Muscle of back (tissue), 3 donors: ENCODE measurements at regions not wholly inside any gene's neighbourhood (a gene's known extent, or its start where the extent isn't known, plus 50 kb on each side); places are given as distances from the start of the nearest gene placed in this dataset.

ENCODE experiments used
- DNase-seq, 3 donors: peaks; one replicate each; pipeline versions ENCODE4 v3.0.0 to v3.0.0-alpha.2; 2013

DNA sequence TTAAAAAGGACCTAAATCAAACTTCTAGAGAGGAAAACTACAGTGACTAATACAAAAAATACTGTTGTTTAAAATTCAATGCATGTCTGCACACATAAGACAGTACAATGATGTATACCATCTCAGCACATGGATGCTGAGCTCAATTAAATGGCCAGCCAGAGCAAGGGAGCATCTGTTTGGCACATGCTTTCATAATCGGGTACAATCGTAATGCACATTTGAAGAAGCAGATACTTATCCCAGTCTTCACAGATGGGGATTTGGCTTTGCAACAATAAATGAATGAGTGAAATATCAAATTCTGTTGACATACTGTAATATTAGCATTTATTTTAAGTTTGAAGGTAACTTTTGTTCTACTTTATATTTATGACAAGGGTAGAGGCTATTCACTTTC lies 187.8 kb downstream of the CRPPA start:
- DNase-seq, result peak in 1 of 3 donors; percentile 22

DNA sequence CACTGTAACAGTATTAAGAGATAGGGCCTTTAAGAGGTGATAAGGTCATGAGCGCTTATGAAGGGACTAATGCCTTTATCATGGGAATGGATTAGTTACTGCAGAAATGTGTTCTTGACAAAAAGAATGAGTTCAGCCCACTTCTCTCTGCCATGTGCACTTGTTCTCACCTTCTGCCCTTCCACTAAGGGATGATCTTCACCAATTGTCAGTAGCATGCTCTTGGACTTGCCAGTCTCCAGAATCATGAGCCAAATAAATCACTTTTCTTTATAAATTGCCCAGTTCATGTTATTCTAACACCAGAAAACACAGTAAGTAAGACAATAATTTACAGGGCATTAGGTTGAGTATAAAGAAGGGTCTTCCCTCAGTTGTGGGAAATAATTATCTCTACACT lies 189.1 kb downstream of the CRPPA start:
- DNase-seq, result no peak

DNA sequence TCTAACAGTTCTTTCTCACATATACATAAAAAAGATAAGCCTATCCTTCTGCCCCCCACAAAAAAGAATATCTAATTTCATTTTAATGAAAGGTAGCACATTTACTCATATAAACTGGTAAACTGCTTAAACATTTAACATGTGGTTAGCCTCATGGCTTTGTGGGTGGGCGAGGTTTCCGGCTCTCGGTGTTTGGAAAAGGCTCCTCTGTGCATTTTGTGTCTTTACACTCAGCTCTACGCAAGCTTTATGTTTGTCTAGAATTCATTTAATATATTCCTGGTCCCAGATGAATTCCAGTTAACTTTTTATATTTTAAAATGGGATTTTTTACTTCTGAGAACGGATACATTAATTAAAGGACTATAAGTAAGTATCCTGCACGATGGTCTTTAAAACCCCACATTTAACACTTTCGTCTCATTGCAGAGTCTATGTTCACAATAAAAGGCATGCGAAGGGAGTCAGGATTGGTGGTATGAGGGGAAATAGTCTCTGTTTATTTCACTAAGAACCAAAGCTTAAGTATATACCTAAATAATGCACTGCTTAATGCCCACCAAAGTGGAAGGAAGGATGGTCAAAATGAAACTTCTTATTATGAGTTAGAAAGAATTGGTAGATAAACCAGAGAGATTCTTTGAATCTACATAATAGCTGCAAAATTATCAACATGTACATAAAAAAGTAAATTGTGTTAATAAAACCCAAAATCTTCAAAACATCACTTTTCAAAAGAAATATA lies 197.2 kb downstream of the CRPPA start:
- DNase-seq, result no peak

DNA sequence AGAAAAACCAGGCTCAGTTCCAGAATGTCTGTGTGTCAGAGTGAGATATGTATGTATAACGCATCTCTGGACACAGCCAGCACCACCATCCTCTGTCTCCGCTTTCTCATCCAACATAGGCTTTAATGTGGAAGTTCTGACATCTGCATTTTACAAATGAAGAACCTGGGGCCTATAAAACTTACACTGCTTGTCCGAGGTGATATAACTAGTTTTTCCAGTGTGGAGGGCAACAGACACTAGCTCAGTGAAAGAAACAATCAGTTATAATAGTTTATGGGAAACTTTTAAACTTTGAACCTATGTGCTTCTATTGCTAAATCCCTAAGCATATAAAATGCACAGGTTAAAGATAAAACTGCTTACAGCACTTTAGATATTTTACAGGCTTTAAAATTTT lies 208.7 kb downstream of the CRPPA start:
- no peak for DNase-seq

DNA sequence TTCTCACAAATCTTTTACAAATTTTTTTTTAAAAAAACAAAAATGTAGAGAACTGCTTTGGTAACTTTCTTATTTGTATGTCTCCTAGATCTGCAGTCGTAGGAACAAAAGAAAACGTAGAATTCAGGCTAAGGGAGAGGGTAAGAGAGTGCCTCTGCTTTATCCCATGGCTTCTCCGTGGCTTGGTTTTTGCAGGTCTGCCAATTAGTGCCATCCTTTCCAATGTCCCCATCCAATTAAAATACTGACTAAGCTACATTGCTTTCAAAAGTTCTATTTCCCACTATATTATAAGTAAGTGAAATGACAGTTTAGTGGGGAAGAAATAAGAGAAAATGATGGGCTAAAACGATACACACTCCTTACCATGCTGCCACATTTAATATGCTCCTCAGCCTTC lies 209.3 kb downstream of the CRPPA start:
- DNase-seq, result no peak

DNA sequence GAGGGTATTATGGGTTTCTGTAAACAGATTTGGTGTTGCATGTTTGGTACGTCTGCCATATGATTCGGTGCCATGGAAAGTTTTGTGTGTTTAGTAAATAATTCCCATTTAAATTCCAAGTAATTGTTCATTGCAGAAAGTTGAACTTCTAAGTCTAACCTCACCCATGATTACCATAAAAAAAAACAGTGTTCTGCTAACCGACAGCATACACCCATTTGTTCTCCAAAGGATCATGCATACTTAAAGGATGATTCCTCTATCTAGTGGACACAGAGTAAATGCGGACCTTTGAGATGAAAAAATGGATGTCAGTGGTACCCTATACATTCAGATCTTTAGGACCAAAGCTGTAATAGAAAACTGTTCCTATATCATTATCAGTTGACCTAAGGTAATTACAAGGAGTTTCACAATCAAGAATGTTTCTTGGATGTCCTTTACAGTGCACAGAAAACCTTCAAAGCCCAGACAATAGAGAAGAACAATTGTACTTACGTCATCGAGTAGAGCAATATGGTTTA lies 209.9 kb downstream of the CRPPA start:
- no peak for DNase-seq

DNA sequence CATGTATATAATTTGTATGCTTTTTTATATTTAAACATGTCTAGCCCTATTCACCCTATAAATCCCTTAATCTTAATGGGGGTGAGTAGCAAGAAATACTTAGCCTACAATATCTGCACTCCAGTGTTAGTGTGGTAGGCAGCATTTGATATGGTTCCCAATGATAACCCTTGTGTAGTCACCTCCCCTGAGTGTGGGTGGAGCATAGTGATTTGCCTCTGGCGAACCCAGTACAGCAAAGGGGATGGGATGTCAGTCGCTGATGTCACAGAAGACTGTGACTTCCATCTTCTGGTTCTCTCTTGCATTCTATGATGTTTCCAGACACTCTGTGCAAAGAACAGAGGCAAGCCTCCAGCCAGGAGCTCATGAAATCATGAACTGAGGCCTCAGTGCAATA lies 211.2 kb downstream of the CRPPA start:
- DNase-seq, result no peak

DNA sequence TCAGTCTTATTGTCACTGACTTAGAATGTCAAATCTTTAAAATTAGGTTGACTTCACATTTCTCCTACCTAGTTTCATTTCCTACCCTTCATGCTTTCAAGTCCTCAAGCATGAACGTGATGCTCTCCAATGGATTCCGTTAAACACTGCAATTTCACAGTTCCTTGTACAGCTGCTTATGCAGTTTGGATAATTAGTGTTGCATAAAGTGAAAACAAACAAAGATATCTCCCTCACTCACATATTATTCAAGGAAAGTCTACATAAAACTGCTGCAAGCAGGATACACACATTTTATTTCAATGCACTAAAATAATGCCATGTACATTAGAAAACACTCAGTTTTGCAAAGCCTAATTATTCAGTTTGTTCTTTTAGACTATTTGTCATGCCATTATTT lies 214.0 kb downstream of the CRPPA start:
- no peak for DNase-seq

DNA sequence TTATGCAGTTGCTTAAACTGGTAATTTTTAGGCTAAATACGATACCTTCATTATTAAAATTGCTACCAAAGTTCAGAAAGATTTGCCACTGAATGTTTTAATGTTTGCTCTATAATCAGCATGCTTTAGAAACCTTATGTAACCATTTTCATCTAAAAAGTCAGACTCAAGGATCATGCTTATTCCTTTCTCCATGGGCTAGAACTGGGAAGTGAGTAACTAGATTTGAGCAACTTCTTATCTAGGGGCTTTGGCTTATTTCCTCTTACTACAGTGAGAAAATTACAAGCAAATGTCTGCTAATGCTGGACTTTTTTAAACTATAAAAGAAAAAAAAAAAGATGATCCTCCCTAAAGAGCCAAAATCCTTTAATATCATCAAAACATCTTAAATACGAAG lies 215.9 kb downstream of the CRPPA start:
- no peak for DNase-seq

DNA sequence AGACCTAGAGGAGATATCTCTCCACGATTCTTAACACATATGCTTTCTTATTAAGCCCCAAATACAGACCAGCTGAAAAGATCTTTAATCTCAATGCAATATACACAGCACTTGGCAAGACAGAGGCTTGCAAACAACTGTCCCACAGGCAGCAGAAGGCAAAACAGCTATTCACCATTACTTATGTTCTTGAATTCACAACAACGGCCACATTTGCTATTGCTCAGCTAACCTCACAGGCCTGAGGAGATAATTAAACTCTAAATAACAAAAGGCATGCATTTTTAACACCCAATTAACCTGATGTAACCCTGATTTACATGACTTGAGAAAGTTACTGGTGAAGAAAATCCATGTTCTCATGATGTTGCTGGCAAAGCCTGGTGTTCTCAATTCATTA lies 216.4 kb downstream of the CRPPA start:
- no peak for DNase-seq

DNA sequence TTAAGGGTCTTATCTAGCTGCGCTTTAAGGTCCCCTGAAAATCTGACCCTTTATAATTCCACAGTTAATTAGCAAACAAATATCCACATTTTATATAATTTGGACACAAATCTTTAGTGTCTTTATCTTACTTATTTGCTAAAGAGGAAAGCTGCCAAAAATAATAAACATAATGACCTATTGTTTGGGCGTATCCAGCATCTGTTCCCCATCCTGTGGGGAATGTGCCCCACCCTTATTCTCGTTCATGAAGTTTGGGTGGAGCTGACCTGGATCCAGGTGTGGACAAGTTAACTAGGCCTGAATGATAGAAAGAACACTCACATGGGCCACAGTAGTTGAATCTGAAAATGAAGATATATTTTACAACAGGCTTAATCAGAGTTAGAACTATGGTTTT lies 218.3 kb downstream of the CRPPA start:
- DNase-seq, result no peak

DNA sequence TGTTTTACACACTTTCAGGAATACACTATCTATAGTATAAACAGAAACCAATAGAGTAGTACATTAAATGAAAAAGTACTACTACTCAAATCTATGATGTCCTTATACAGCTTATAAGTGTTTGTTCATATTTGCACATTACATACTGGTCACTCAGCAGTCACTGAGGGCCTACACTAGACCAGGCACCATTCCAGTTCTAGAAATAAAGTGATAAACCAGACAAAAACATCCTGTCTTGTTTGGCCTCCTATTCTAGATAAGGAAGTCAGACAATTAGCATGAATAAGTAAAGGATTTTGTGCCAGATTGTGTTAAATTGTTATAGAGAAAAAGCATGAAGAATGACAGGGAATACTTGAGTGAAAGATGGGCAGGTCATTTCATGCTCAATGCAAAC lies 219.0 kb downstream of the CRPPA start:
- DNase-seq, result no peak

DNA sequence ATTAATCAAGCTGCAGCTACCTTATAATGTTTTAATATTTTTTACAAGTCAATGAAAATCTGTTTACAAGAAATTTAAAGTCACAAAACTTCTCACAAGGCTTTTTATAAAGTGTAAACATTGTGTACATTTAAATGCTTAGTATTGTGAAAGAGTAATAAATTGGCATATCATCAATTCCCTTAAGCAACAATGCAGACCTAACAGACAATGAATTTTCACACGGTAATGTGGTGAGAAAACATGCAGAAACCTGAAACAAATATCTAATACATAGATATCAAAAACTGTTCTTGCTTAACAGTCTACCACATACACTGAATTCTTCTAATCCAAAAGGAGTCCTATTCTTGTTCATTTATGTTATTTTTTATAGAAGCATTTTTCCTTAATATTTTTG lies 220.7 kb downstream of the CRPPA start:
- DNase-seq, result no peak

DNA sequence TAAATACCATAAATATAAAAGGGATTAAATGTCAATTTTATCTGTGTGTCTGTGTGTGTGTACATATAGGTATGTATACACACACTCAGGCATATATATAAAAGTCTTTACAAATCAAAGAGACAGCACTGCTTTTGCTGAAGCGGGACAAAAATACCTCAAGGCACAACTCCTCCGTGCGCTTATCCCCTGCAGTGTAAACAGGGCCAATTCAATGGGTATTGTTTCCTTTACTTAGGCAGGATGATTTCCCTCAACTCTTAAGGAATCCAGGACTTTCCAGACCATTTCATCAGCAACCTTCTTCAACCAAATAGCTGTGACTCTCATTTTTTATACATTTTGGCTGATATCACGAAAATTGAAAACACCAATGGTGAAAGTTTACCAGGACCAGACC lies 227.7 kb downstream of the CRPPA start:
- no peak for DNase-seq

DNA sequence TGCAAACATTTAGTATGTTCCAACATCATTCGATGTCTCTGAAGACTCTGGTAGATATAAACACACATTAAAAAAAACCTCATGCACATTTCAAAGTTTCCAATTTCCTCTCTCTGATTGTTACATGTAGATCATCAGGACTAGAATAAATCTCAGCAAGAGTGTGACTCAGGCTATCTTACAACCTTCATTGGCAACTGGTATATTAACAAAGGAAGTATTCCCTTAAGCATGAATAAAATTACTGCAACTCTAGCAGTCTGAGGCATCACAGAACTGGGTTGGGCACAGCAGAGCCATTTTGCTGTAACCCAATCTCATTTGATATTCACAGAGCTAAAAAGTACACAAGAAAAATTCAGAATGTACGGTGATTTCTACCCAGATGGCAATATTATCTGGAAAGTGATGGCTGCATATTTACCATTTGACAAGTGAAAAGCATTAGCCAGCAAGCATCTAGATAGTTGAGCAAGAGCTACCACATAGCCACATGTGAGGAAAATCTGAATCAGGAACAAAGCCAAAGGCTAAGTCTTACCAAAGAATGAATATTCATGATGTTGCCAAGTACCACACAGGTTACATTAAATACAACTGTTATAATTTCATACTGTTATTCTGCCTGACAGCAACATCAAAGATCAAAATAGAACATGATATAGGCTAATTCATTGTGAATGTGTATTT lies 232.2 kb downstream of the CRPPA start:
- no peak for DNase-seq

DNA sequence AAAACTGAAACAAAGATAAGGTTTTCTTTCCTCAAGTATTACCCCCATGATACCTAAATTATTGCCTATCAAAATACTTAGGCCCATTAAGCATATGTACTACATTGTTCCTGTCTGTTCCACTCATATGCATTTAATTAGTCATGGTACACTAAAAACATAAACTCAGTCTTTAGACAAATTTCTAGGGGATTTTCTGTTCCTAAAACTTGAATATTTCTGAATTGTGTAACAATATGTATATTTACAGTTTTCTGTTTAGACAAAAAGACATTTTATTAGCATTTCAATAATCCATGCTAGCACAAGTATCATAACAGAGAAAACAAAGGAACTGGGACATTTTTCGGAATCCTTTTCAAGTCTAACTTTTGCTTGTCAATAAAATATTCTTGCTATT lies 234.2 kb downstream of the CRPPA start:
- no peak for DNase-seq

DNA sequence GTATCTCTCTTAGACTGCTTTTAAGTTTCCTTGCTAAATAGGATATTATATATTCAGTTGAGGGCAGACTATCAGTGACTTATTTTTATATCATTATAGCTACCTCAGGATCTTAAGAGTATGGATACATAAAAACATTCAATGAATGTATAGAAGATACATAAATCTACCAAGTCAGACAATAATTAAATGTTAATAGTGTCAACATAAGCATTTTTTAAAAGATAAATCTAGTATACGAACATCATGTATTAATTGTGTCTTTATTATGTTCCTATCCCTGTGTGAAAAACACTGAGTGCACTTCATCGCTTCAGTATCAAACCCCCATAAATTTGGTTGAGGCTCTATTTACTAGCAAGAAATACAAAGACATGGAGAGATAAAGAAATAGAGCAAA lies 242.8 kb downstream of the CRPPA start:
- DNase-seq, result no peak

DNA sequence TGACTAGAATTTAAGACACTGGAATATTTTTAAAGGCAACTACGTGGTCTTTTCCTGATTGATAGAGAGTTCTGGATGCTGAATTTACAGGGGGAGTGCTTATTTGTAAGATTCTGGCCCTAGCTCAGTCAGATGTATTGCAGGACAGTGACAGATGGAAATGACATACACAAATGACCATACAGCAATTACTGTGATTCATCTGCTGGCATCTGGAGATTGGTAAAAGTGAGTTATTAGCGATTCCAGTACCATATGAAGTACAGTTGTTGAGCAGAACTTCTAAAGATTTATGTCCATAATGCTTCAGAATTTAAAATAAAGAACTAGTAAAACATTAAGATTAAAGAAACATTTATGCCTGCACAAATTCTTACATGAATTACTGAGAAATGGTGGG lies 243.2 kb downstream of the CRPPA start:
- DNase-seq, result peak in 1 of 3 donors; percentile 12

DNA sequence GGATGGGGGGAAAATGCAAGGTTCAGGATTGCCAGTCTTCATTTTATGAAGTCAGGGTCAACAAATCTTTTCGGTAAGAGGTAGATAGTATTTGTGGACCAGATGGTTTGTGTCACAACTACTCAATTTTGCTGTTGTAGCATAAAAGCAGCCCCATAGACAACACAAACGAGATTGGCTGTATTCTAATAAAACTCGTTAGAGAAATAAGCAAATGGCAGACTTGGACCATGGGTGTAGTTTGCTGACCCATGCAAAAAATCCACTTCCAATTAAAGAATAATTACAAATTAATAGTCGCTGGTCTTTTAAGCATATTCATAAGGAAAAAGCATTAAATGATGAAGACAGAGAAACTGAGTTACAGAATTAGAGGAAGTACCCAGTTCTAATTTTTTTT lies 247.1 kb downstream of the CRPPA start:
- no peak for DNase-seq

DNA sequence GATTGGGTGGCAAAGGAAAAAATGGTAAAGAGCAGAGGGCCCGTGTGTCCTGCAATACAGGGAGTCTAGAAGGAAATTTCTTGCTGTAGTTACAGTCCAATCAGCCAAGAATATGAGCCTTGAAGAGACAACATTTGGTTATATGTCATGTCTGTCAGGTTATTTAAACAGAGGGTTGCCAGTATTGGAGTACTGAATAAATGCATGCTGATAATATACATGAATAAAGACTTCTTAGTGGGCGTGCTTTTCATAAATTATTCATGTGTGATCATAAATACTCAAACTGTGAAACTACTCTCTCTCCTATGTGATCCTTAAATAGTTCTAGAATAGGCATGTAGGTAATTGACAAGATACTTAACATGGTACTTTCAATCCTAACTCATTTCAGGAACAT lies 249.0 kb downstream of the CRPPA start:
- no peak for DNase-seq

DNA sequence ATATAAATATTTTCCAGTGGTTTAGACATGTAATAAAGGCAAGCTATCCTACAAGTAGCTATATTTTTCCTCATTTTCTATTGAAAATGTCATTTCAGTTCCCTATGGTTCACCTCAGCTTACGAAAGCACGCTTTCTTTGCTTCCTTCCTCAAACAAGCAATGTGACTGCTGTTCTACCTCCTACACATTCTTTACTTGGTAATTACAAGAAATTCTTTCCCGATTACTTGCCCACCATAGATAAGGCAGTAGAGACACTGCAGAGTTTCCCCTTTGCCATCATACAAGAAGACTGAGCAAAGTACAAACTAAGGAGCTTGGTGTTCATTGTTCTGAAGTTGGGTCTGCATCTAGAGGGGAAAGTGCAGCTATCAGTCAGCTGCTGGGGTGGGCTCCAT lies 249.4 kb downstream of the CRPPA start:
- DNase-seq, result no peak

DNA sequence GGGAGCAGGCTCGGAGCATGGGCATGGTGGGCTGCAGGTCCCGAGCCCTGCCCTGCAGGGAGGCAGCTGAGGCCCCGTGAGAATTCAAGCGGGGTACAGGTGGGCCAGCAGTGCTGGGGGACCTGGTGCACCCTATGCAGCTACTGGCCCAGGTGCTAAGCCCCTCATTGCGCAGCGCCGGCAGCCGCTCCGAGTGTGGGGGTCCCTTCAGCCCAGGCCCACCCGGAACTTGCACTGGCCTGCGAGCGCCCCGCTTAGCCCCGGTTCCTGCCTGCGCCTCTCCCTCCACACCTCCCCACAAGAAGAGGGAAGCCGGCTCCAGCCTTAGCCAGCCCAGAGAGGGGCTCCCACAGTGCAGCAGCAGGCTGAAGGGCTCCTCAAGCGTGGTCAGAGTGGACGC lies 250.7 kb downstream of the CRPPA start:
- DNase-seq, result no peak

DNA sequence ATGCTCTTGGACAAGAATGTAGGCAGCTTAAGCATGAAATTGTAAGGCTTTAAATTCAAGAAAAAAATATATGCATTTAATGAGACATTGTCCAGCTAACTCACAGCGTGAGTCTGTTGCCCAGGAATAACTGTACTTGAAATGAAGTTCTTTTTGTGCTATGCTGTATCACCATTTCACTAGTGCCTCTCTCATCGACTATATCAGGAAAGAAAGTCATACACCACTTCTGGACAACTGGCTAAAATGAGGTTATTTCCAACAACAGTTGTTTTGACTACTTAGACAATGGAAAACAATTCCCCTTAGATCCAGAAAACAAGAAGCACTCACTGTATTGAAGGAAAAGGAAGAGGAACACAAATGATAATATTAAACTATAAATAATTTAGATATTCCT lies 251.8 kb downstream of the CRPPA start:
- peak in 1 of 3 donors; percentile 6 for DNase-seq

DNA sequence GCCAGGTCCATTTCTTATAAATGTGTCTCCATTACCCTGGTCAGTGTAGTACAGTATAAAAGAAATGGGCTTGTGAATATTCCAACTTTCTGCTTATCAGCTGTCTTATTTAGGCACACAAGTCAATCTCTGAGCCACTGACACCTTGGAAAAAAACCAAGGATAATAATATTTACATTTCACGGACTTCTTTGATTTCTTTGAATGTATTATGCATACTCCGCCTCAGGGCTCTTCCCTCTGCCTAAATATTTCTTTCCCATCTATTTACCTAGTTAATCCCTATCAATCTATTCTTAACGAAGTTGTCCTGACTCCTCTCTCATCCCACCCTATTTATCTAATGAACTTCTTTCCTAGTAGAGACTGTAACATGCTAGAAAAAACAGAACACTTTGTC lies 253.8 kb downstream of the CRPPA start:
- DNase-seq, result no peak
